ENCODE measurements at regions not wholly inside any gene's neighbourhood (a gene's known extent, or its start where the extent isn't known, plus 50 kb on each side); places are given as distances from the start of the nearest gene placed in this dataset.

DNA sequence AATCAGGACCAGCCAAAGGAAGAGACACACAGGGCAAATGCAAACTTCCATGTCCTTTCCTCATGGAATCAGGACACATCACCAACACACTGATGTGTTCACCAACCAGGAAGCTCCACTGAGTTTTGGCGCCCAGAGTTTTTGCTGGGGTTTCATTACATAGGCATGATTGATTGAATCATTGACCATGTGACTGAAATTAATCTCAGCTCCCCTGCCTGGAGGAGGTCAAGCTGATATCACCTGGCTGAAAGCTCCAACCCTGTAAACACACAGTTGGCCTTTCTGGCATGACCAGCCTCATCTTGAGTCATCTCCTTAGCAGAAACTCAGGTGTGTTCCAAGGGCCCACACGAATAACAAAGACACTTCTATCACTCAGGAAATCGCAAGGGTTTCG lies 133.2 kb downstream of the TRIM29 start (continued):
- TF ChIP-seq, protein P1, sequence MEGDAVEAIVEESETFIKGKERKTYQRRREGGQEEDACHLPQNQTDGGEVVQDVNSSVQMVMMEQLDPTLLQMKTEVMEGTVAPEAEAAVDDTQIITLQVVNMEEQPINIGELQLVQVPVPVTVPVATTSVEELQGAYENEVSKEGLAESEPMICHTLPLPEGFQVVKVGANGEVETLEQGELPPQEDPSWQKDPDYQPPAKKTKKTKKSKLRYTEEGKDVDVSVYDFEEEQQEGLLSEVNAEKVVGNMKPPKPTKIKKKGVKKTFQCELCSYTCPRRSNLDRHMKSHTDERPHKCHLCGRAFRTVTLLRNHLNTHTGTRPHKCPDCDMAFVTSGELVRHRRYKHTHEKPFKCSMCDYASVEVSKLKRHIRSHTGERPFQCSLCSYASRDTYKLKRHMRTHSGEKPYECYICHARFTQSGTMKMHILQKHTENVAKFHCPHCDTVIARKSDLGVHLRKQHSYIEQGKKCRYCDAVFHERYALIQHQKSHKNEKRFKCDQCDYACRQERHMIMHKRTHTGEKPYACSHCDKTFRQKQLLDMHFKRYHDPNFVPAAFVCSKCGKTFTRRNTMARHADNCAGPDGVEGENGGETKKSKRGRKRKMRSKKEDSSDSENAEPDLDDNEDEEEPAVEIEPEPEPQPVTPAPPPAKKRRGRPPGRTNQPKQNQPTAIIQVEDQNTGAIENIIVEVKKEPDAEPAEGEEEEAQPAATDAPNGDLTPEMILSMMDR (conservative IDR thresholded peaks at IDR 0.05; ENCODE audit: low read depth in 2 of 2): no peak
- TF ChIP-seq JUNB (IDR thresholded peaks at IDR 0.05; ENCODE audit: unreplicated experiment) (no peak), CREB1 (CRISPR knock-in tag; IDR thresholded peaks at IDR 0.05; ENCODE audit: low read depth) (no peak), NANOG (IDR thresholded peaks at IDR 0.05; ENCODE audit: borderline replicate concordance) (no peak), STAT1 (IDR thresholded peaks at IDR 0.05; ENCODE audit: unreplicated experiment) (no peak), POLR2AphosphoS5 (IDR thresholded peaks at IDR 0.05; ENCODE audit: low read depth) (no peak)

DNA sequence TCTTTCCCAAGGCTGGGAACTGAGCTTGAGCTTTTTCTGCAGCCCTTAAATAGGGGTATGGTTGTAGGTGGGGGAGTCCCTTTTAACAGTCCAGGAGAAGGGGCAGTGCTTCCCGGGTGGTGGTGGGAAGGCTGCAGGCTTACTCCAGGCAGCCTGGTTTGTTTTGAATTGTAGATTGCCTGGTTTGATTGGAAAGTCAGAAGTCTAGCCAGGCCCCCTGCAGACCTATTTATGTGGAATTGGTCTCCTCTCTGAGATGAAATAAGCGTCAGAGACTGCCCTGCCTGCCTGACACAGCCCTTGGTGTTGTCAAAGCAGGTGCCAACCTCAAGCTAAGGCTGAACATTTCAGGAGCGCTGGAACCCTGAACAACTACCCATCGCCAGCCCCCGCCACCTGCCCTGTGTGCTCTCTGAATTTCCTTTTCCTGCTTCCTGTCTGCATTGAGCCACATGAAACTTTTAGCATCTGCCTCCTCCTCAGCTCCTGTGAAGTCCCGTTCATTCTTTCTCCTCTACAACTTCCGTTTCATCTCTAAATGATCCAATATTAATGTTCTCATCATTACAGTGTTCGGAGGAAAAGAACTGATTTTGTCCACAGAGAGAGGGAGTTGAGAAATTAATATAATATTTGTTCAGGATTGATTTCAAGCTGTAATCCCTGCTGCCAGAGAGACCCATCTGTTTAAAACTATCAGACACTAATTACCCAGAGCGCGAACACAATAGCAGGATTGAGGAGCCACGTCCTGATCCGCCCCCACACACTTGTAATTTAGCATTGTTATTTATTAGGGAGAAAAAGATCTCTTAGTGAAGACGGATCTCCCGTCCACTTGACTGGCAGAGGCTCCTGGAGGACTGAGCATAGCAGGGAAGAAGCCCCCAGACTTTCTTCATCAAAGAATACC lies 136.5 kb downstream of the TRIM29 start:
- no peak overlapping the region for H3K27ac Mint-ChIP-seq
- 0 out of 2 replicates have a peak overlapping the region, but pooled peaks have one; percentile 47 for H2AFZ ChIP-seq
- no peaks in the 10 kb centered on the region for H3K27me3 ChIP-seq (ENCODE audit: insufficient read depth)
- DNase-seq (ENCODE audit: low spot score): no peak
- peaks cover 11% of the 10 kb centered on the region for H3K9me3 Mint-ChIP-seq
- peaks cover 7% of the 10 kb centered on the region for H3K27me3 Mint-ChIP-seq (ENCODE audit: insufficient read depth, low read depth, poor library complexity)
- peaks cover 25% of the 10 kb centered on the region for H3K4me1 Mint-ChIP-seq
- ATAC-seq: peak; percentile 83
- 0 out of 2 replicates have a peak, but pooled peaks cover 3% of the 10 kb centered on the region for H3K9me2 ChIP-seq (ENCODE audit: insufficient read depth)
- H4K20me1 ChIP-seq (replicated peaks; ENCODE audit: insufficient read depth): no peaks in the 10 kb centered on the region
- H3K4me1 ChIP-seq (ENCODE audit: insufficient read depth): peaks cover 18% of the 10 kb centered on the region
- H3K4me3 Mint-ChIP-seq: no peak overlapping the region; the same call in 2 of the 3 replicates
- no peaks in the 10 kb centered on the region for H3K36me3 ChIP-seq (ENCODE audit: insufficient read depth)
- H3K4me3 ChIP-seq: no peak overlapping the region
- no peaks in the 10 kb centered on the region for H3K79me2 ChIP-seq (replicated peaks; ENCODE audit: insufficient read depth)
- H3F3A ChIP-seq (replicated peaks; ENCODE audit: low read depth): no peaks in the 10 kb centered on the region
- H3K27ac ChIP-seq (ENCODE audit: low read depth): no peak overlapping the region
- H3K36me3 Mint-ChIP-seq (ENCODE audit: low read depth): no peaks in the 10 kb centered on the region; the same call in 2 of the 3 replicates
- peak overlapping the region; percentile 52 for H3K4me2 ChIP-seq
- no peak for TF ChIP-seq JUNB (IDR thresholded peaks at IDR 0.05; ENCODE audit: unreplicated experiment)

DNA sequence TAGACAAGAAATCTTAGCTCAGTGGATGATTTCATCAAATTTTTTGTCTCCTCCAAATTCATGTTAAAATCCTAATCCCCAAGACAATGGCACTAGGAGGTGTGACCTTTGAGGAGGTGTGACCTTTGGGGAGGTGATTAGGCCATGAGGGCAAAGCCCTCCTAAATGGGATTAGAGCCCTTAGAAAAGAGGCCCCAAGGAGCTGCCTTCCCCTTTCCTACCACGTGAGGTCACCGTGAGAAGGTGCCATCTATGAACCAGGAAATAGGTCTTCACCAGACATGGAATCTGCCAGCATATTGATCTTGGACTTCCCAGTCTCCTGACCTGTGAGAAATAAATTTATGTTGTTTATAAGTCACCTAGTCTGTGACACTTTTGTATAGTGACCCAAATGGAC lies 138.7 kb downstream of the TRIM29 start:
- ATAC-seq (peak; percentile 55), DNase-seq (ENCODE audit: low spot score) (peak; percentile 59)
- TF ChIP-seq NANOG (IDR thresholded peaks at IDR 0.05; ENCODE audit: borderline replicate concordance): no peak
- TF ChIP-seq, protein P1 (conservative IDR thresholded peaks at IDR 0.05; ENCODE audit: low read depth in 2 of 2): peak; percentile 51 to 73
- Mint-ChIP-seq H3K36me3 (ENCODE audit: low read depth) (no peaks in the 10 kb centered on the region; the same call in 2 of the 3 replicates), H3K4me3 (no peak overlapping the region), H3K27ac (no peak overlapping the region), H3K4me1 (peaks cover 25% of the 10 kb centered on the region), H3K27me3 (ENCODE audit: insufficient read depth, low read depth, poor library complexity) (peaks cover 7% of the 10 kb centered on the region), H3K9me3 (peaks cover 11% of the 10 kb centered on the region)
- Histone ChIP-seq H3K27me3 (ENCODE audit: insufficient read depth) (no peaks in the 10 kb centered on the region), H2AFZ (no peak overlapping the region), H3K4me2 (no peak overlapping the region), H3K27ac (ENCODE audit: low read depth) (no peak overlapping the region), H3K79me2 (replicated peaks; ENCODE audit: insufficient read depth) (no peaks in the 10 kb centered on the region), H3K4me3 (no peak overlapping the region), H4K20me1 (replicated peaks; ENCODE audit: insufficient read depth) (no peaks in the 10 kb centered on the region), H3K36me3 (ENCODE audit: insufficient read depth) (no peaks in the 10 kb centered on the region), H3K4me1 (ENCODE audit: insufficient read depth) (peaks cover 18% of the 10 kb centered on the region), H3K9me2 (ENCODE audit: insufficient read depth) (0 out of 2 replicates have a peak, but pooled peaks cover 3% of the 10 kb centered on the region), H3F3A (replicated peaks; ENCODE audit: low read depth) (no peaks in the 10 kb centered on the region)
